Muscle layer of duodenum (tissue), 2 donors: ENCODE measurements at regions not wholly inside any gene's neighbourhood (a gene's known extent, or its start where the extent isn't known, plus 50 kb on each side); places are given as distances from the start of the nearest gene placed in this dataset.
"Not testable (repeated sequence)": the region's sequence is repeated elsewhere in the genome, so short reads cannot be mapped to it uniquely, and the experiment has no call there.

ENCODE experiments used
- H3K27ac ChIP-seq: one replicate; pipeline ENCODE4 v1.7.0; 2013; ENCODE audit warnings: mild to moderate bottlenecking, low read length
- H3K27me3 ChIP-seq: one replicate; pipeline ENCODE4 v1.7.0; 2013; ENCODE audit warnings: low read depth, mild to moderate bottlenecking, control low read depth, low read length
- H3K36me3 ChIP-seq, 2 donors: one replicate each; pipeline ENCODE4 v1.7.0; 2013; ENCODE audit warnings: low read length in 2 of 2, control low read depth in 1 of 2, mild to moderate bottlenecking in 1 of 2; ENCODE audit not compliant: insufficient read depth in 2 of 2, control insufficient read depth in 1 of 2
- H3K4me1 ChIP-seq, 2 donors: one replicate each; pipeline ENCODE4 v1.7.0; 2013; ENCODE audit warnings: low read length in 2 of 2, mild to moderate bottlenecking in 2 of 2, control low read depth in 1 of 2, moderate library complexity in 1 of 2; ENCODE audit not compliant: insufficient read depth in 2 of 2, control insufficient read depth in 1 of 2
- H3K4me3 ChIP-seq, 2 donors: one replicate each; pipeline ENCODE4 v1.7.0; 2013; ENCODE audit warnings: low read length in 2 of 2, low read depth in 1 of 2, mild to moderate bottlenecking in 1 of 2
- H3K9me3 ChIP-seq, 2 donors: one replicate each; pipeline ENCODE4 v1.7.0; 2013; ENCODE audit warnings: low read length in 2 of 2, control low read depth in 1 of 2, mild to moderate bottlenecking in 1 of 2; ENCODE audit not compliant: control insufficient read depth in 1 of 2
- donor health status: healthy.

GRCh38 chr2:208782097-208782496 is 375.5 kb downstream of the PTH2R start:
- peaks cover 0 to 3% of the 10 kb centered on the region in 2 donors for H3K9me3 ChIP-seq
- H3K4me1 ChIP-seq, result peaks cover 0 to 10% of the 10 kb centered on the region in 2 donors
- no peak overlapping the region for H3K27ac ChIP-seq
- no peak overlapping the region for H3K4me3 ChIP-seq
- no peaks in the 10 kb centered on the region for H3K36me3 ChIP-seq
- no peaks in the 10 kb centered on the region for H3K27me3 ChIP-seq

- Histone ChIP-seq H3K4me1 (peaks cover 0 to 10% of the 10 kb centered on the region in 2 donors), H3K36me3 (no peaks in the 10 kb centered on the region), H3K4me3 (no peak overlapping the region), H3K27me3 (no peaks in the 10 kb centered on the region), H3K27ac (no peak overlapping the region), H3K9me3 (peaks cover 0 to 3% of the 10 kb centered on the region in 2 donors)
These were observed 376.6 kb downstream of the PTH2R start for GRCh38 chr2:208783184-208783583.

GRCh38 chr2:208784774-208785173 is 378.2 kb downstream of the PTH2R start:
- H3K4me3 ChIP-seq, H3K27ac ChIP-seq, H3K27me3 ChIP-seq, H3K9me3 ChIP-seq, H3K36me3 ChIP-seq: not testable (repeated sequence)
- peaks cover 0 to 10% of the 10 kb centered on the region in 2 donors for H3K4me1 ChIP-seq

- Histone ChIP-seq H3K4me1 (no peaks in the 10 kb centered on the region), H3K9me3 (no peaks in the 10 kb centered on the region), H3K27ac (no peak overlapping the region), H3K36me3 (no peaks in the 10 kb centered on the region), H3K4me3 (no peak overlapping the region), H3K27me3 (no peaks in the 10 kb centered on the region)
These were observed 384.7 kb downstream of the PTH2R start for GRCh38 chr2:208791257-208791656.

GRCh38 chr2:208792766-208793165 is 386.2 kb downstream of the PTH2R start:
- Histone ChIP-seq H3K36me3 (no peaks in the 10 kb centered on the region), H3K9me3 (no peaks in the 10 kb centered on the region), H3K4me3 (no peak overlapping the region), H3K4me1 (no peaks in the 10 kb centered on the region), H3K27ac (no peak overlapping the region), H3K27me3 (no peaks in the 10 kb centered on the region)

- Histone ChIP-seq H3K27ac (no peak overlapping the region), H3K9me3 (no peaks in the 10 kb centered on the region), H3K36me3 (no peaks in the 10 kb centered on the region), H3K27me3 (no peaks in the 10 kb centered on the region), H3K4me1 (no peaks in the 10 kb centered on the region), H3K4me3 (no peak overlapping the region)
These were observed 386.8 kb downstream of the PTH2R start for GRCh38 chr2:208793434-208793833.

GRCh38 chr2:208794288-208794975 is 387.8 kb downstream of the PTH2R start:
- no peak overlapping the region for H3K27ac ChIP-seq

GRCh38 chr2:208798698-208799097 is 392.1 kb downstream of the PTH2R start:
- H3K27me3 ChIP-seq, result no peaks in the 10 kb centered on the region
- H3K27ac ChIP-seq, result no peak overlapping the region
- no peak overlapping the region for H3K4me3 ChIP-seq
- no peaks in the 10 kb centered on the region for H3K36me3 ChIP-seq
- no peaks in the 10 kb centered on the region for H3K9me3 ChIP-seq
- H3K4me1 ChIP-seq, result no peaks in the 10 kb centered on the region

More at GRCh38 chr2:208794288-208794975, 387.8 kb downstream of the PTH2R start:
- Histone ChIP-seq H3K4me3 (no peak overlapping the region), H3K27me3 (no peaks in the 10 kb centered on the region), H3K9me3 (no peaks in the 10 kb centered on the region), H3K4me1 (no peaks in the 10 kb centered on the region), H3K36me3 (no peaks in the 10 kb centered on the region)

GRCh38 chr2:208799397-208799796 is 392.8 kb downstream of the PTH2R start:
- no peaks in the 10 kb centered on the region for H3K27me3 ChIP-seq
- H3K4me1 ChIP-seq, result no peaks in the 10 kb centered on the region
- H3K36me3 ChIP-seq, result no peaks in the 10 kb centered on the region
- H3K9me3 ChIP-seq, result no peaks in the 10 kb centered on the region
- H3K4me3 ChIP-seq, result no peak overlapping the region
- H3K27ac ChIP-seq, result no peak overlapping the region

GRCh38 chr2:208800887-208801286 is 394.3 kb downstream of the PTH2R start:
- H3K4me3 ChIP-seq, H3K27ac ChIP-seq, H3K4me1 ChIP-seq, H3K9me3 ChIP-seq, H3K36me3 ChIP-seq, H3K27me3 ChIP-seq: not testable (repeated sequence)

GRCh38 chr2:208807756-208808155 is 401.2 kb downstream of the PTH2R start:
- H3K4me1 ChIP-seq, result no peaks in the 10 kb centered on the region
- H3K4me3 ChIP-seq, result no peak overlapping the region
- H3K27me3 ChIP-seq, result no peaks in the 10 kb centered on the region
- no peak overlapping the region for H3K27ac ChIP-seq
- H3K36me3 ChIP-seq, result no peaks in the 10 kb centered on the region
- no peaks in the 10 kb centered on the region for H3K9me3 ChIP-seq

GRCh38 chr2:208811885-208812284 is 405.3 kb downstream of the PTH2R start:
- H3K36me3 ChIP-seq, H3K4me3 ChIP-seq, H3K27ac ChIP-seq, H3K9me3 ChIP-seq, H3K27me3 ChIP-seq, H3K4me1 ChIP-seq: not testable (repeated sequence)
